NCI-H748 (cell line): ENCODE measurements at regions not wholly inside any gene's neighbourhood (a gene's known extent, or its start where the extent isn't known, plus 50 kb on each side); places are given as distances from the start of the nearest gene placed in this dataset.

ENCODE experiments used
- DNase-seq: peaks from one replicate; lab custom pipeline; 2025; ENCODE audit not compliant: unreplicated experiment; lab: John Stamatoyannopoulos, UW

DNA sequence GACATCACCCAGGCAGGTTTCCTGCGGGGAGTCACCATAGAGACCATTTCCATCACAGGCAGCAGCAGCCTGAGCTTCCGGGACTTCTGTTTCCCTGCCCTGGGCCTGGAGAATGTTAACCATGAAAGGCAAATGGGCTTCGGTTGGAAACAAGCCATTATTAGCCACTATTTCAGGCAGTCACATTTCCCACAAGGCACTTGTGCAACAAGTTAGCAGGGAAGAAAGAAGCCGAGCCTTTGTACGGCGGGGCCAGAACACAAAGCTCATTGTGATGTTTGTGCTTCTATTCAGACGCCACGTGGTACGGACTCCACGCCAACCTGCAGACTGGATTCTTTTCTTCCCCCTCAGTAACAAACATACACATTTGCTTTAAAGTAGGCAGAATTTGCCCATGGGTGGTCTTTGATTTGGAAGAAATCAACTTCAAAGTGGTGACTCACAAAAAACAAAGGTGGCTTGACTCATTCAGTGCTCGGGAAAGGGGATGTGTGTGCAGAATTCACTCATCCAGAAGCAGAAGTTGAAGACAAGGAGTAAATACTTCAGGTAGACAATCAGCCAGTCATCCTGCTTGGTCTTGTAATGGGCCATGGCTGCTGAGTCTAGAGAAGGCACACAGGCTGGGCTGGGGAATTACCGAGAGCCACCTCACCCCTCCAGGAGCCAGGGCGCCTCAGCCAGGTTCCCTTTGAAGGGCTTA, 154.2 kb upstream of the PRMT8 start:
- DNase-seq = peak; percentile 25

DNA sequence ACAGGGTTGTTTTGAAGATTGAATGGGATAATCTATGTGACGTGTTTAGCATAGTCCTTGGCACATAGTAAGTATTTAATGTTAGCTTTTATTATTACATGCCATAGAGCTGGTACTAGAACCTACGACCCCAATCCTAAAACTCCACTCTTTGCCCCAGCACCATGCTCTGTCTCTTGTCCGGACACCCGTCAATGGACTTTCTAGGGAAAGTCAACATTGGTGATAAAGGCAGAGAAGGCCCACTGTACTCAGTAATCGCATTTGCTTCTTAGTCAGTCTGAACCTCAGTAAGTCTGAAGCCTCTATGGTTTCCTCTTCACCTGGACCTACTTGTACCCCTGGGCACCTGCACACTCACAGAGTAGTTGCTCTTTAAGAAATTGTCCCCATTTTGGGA, 153.1 kb upstream of the PRMT8 start:
- DNase-seq = no peak

DNA sequence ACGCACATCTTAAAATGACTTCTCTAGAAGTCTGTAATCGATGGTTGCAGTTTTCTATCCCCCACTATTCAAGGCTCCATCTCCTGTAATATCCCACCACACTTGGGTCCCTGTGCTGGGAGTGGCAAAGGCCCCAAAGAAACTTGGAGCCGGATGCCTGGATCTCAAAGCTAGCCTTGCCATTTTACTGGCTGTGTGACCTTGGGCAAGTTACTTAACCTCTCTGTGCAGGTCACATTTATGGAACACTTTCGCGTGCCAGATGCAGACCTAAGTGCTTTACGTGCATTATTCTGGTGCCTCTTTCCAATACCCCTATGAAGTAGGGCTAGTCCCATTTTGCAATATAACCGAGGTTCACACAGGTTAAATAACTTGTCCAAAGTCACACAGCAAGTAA, 151.8 kb upstream of the PRMT8 start:
- no peak for DNase-seq

DNA sequence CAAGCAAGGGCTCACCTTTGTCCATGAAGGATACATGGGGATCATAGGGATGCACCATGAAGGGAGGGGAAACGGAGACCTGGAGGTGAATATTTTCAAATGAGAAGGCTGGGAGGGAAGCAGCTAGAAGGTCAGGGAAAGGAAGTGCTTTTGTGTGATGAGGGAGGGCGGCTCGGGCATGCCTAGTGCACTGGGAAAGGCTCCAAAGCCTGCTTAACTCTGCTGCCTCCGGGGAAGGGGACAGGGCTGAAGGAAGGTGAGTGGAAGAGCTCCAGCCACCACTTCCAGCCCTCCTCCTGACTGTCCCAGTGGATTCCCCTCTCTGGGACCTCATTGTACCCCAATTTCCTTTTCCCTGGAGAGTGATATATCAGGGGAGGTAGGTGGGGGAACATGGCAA, 149.4 kb upstream of the PRMT8 start:
- no peak for DNase-seq

DNA sequence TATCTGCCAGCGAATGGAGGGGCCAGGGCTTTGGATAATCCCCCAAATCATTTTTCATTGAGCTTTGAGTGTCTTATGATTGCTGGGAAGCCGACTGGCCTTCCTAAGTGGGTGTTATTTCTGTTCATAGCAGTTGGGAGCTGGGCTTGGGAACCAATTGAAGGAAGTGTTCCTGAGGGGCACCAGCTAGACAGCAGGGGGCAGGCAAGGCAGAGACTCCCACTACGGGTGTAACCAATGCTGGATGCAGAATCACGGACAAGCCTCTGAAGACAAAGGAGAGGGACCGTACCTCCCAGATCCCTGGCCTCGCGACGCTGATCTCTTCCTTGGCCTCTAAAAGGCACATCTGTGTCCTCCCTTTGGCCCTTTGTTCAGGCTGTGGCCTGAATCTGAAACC, 149.0 kb upstream of the PRMT8 start:
- DNase-seq = peak; percentile 75

DNA sequence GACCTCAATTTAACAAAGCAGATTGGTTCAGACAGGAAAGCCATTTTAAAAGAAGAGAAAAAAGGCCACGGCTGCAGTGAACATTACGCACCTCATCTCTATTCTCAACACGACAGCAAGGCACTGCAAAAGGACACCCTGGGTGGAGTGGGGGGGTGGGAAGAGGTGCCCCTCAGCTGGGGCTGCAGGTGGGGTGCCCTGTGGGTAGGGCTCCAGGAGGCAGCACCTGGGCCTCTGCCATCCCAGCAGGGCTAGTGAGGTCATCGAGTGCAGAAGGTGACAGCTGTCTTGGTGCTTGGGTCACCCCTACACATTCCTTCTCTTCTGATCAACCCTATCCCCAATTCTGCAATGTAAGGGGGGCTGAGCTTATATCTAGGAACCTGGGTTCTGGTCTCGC, 142.9 kb upstream of the PRMT8 start:
- DNase-seq = no peak

DNA sequence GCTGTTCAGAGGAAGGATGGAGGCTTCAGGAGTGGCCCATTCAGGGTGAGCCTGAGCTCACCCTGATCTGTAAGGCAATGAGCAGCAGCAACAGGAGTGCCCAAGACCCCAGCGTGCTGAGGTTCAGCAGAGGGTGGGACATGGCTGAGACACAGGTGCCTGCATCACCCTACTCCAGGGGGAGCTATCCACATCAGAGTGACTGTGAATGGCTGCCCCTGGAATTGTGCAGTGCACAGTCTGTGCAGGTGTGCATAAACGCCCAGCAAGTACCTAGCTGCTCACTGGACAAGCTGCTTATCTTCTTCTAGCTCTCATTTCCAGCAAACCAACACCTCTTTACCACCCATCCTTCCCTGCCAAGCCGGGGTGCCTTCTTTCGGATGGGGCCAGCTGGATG, 140.6 kb upstream of the PRMT8 start:
- DNase-seq = no peak

DNA sequence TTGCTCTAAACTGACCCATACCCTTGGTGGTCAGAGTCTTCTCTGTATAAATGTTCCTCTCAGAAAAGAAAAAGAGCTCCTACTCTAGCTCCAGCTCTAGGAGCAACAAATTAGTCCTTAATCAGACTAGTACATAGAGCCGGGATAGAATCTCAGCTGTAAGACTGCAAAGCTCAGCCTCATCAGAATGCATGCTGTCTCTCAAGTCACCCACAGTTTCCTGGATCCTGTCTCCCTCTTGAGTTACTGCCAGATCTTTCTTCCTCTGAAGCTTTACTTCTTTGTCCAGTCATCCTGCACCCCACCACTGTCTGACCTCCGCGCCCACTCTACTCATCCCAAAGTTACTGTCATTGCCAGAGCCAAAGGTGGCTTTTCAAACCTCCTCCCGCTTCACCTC, 139.3 kb upstream of the PRMT8 start:
- no peak for DNase-seq

DNA sequence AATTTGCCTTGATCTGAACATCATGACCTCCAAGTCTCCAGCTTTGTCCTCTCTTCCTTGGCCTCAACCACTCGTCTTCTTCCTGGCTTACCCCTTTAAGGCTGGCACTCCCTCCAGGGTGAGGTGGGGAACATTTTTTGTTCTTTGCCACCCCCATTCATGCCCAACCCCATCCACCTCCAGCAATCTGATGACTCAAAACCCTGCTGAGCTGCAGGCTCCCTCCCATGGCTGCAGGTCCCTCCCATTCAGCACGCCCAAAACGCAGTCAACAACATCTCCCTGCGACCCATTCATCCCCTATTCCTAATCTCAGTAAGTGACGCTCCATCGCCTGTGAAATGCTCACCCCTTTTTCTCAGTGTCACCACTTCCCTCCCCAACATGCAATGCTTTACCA, 138.8 kb upstream of the PRMT8 start:
- DNase-seq = no peak

DNA sequence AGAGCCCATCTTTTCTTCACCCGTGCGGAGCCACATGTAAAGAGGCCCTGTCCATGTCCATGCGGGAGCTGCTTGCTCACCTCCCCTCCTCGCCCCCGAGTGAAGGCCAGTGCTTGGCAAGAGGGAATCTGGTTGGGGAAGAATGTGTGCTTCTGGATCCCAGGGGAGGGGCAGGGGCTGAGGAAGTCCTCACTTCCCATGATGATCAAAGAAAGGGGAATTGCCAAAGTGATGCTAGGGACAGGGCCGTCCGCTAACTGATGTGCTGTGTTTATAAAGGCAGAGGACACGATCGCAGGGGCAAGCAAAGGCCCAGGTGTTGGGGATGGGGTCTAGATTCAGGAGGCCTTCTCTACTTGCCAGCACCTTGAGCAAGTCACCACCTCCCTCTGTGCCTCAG, 137.4 kb upstream of the PRMT8 start:
- DNase-seq = no peak

DNA sequence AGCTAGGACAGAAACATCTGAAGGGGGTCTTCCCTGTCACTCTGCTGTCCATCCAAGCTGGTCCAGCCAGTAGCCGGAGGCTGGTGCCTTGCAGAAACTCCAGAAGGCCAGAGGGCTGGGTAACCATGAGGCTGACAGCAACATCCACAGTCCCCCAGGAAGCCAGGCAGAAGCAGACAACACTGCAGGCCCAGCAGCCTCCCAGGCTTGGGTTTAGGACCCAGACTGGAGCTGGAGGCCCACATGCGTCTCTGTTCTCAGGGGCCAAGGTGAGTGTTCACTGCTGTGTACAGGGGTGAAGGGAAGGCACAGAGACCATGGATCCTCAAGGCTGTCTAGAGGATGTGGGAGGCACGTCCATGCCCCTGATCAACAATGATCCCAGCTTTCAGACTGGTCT, 136.4 kb upstream of the PRMT8 start:
- no peak for DNase-seq

DNA sequence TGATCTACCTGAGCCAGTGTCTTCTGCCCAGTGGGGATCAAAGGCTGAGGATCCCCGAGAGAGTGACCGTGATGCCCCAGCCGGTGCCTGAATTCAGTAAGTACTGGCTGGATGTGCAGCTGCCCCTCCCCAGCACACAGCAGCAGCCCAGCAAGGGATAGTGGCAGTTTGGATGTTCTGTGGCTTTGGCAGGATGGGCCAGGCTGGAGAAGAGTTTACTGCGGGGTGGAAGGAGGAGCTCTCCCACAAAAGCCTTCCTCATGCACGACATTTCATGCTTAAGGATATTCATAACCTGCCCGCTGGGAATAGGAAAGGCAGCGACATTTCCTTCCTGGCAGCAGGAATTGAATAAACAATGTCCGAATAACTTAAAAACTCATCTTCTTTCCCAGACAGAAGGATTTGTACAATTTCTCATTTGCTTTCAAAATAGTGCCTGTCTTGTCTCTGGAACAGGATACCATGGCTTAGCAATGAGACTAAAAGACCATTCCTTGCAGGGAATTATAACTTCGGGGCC, 135.6 kb upstream of the PRMT8 start:
- DNase-seq = no peak

DNA sequence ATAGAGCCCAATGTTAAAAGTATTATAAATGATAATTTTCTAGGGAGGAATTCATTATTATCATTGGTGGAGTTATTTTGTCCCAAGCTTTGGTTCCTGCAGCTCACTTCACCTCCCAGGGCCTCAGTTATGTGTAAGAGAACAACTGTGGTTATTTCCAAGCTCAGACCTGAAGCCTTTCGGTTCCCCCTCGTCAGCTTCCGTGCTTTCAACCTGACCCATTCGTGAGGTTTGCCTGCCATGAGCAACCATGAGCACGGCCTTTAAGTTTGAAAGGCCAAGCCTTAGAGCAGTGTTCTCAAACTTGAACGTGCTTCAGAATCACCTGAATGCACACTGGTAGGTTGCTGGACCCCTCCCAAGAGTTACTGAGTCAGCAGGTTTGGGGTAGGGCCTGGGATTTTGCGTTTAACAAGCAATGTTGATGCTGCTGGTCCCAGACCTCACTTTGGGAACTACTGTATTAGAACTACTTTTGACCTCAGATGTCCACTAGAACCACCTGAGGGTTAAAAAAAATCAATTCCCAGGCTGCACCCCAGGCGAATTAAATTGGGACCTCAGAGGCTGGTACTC, 133.0 kb upstream of the PRMT8 start:
- DNase-seq = no peak

DNA sequence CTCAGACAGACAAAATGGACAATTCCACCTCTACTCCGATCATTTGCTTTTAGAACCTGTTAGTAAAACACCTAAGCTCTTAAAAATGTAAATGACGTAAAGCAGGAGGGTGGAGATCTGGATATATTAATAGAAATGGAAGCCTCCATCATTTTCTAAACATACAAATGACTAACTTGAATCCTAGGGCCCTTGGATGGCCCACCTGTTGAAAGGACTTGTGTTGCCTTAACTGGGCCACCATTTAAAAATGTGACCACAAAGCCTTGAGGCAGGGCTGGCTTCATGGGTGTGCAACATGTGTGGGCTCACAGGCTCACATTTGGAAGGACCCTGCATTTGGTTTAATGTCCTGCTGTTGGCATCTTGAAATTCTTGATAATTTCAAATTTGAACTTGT, 131.5 kb upstream of the PRMT8 start:
- DNase-seq = no peak

DNA sequence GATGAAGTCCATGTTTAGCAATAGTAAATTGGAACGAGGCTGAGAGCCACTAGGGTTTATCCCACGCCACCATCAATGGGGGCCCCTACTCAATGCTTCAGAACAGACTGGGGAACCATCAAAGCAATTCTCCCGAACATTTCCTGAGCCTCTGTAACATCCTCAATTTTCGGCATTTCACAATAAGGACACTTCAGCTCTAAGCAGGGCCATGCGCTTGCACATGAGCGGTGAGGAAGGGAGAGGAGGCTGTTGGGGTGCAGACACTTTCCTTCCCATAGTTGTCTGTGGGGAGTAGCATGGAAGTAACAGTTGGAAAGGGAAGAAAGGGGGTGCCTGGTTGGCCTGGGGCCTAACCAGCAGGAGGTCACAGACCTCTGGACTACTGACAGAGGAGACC, 129.9 kb upstream of the PRMT8 start:
- no peak for DNase-seq

DNA sequence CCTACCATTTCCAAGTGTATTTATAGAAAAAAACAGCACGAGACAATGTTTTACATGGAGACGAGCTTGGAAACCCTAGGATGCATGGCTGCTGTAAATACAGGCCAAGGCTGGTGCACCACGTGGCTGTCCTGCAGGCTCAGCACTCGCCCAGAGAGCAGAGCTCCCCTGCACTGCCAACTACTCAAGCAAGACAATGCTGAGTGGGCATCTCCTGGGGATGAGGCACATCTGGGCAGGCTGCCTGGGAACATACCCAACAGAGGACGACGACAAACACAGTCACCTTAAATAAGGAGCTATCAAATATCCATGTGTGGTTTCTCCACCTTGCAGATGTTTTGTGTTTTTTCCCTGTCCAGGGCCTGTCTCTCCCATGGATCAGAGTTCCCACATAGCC, 128.3 kb upstream of the PRMT8 start:
- DNase-seq = no peak

DNA sequence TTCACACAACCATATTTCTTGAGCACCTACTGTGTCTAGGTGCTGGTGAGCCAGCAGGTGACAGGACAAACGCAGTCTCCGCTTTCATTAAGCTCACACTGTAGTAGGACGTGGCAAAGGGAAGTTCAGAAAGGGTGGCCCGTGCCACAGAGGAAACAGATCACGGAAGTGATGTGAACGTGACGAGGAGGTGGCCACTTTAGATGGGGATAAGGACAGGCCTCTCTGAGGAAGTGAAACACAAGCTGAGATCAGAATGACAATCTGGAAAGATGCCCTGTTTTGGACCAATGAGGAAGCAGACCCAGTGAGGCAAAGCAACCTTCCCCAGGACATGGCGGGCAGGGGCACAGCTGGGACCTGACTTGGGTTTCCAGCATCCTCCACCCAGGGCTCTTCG, 127.4 kb upstream of the PRMT8 start:
- no peak for DNase-seq

DNA sequence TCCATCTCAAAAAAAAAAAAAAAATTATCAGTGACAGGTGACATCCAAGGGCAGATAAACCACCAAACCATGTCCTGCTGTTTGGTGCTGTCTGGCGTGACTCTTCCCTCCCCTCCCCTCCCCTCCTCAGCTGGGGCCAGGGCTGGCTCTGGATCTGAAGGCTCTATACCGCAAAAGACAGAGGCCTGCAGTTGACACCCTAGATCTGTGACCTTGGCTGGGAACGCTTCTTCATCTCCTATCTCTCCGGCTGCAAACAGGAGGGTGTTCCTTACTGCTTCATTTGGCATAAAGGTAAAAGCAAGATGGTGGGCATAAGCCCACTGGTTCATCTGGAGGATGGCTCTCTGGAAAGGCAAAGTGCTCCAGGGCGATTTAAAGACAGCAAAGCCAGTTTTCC, 126.8 kb upstream of the PRMT8 start:
- DNase-seq = no peak

DNA sequence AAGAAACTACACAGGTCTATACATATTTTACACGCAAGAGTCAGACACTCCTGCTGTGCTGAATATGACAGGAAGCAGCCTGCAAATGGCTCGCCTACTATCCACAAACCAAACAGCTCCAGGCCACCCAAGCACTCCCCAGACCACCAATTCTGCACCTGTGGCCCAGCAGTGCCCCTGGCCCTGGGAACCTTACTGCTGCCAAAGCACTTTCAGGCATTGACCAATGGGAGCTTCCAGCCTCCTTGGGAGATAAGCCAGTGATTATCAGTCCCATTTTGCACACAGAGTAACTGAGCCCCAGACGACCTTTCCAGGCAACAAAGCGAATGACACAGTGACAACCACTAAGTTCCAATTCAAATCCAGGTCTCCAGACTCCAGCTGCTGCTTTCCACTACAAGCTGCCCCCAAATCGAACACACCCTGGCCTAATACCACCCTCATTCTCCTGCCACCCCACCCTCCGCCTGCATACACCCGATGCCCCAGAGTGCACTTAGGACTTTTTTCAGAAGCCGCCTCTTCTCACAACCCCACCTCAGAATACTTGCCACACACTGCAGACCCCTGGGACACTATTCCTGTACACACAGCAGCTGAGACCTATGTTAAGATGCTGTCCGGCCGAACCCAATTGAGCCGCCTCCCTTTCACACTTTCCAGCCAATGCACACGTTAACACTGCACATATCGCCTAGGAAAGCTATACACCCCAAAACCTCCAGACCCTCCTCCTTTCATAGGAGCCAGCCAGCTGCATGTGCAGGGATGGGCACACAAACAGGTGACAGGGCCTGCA, 126.1 kb upstream of the PRMT8 start:
- no peak for DNase-seq

DNA sequence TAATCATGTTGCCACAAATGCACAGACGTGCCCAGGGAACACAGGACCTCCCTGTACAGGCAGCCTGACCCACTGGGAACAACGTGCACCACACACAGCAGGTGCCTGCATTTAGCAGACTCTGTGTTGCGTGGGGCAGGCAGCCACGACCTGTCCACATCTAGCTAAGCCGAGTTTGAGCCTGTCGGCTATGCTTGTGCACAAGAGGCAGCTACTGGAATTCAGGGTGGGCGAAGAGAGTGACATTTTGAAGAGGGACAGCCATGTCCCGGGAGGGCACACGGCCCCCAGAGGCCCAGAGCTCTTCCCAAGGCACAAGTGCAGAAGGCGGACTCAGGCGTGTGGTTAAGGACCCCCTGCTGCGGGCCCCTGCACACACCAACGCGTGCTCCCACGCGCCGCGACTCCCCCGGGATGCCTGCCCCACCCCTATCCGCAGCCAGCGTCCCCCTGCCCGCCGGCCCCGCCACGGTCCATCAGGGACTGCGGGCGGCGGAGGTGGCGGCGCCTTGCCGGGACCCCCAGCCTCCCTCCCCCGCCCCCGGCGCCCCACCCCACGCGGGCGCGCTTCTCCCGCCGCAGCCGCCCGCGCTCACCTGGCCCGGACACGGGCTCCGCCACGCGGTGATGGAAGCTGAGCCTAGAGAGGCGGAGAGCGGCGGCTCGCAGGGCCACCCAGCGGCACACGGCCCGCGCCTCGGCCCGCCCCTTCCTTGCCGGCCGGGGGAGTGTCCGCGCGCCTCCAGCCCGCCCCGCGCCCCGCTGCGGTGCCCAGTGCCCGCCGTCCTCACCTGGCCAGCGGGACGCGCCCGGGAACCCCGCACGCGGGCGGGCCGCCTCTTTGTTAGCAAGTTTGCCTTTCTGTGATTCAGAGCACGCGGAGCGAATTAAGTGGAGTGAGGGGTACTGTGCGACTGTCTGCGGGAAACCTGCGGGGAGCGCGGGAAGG, 125.3 kb upstream of the PRMT8 start:
- peak; percentile 64 for DNase-seq

DNA sequence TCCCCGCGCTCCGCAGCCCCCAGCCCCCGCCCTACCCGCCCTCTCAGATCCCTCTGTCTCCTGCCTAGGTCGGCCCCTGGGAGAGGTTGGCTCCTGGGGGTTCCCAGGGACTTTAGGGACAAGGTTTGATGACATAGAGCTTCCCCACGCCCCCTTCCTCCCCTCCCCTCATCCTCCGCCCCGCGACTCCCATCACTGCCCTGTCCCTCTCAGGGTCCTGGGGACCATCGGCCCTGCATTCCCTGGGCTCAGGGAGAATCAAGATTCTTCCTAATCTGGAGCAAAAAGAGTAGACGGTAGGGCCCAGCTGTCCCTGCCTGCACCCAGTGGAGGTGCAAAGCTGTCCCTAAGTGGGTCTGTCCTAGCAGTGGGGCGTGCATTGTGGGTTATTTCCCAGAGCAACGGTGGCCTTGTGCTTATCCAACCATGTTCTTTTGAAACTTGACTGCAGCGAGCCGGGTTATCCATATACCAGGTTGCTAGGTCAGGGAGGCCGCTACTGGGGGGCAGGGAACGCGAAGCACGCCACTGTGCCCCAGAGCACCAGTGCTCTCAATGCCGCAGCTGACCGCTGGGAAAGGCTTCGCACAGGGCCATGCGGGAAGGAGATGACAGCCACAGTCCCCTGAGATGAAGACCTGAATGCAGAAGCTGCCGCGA, 124.4 kb upstream of the PRMT8 start:
- no peak for DNase-seq
